DMS114 treated with DMSO at 0.1 percent for 48 hours (cell line): ENCODE measurements at regions not wholly inside any gene's neighbourhood (a gene's known extent, or its start where the extent isn't known, plus 50 kb on each side); places are given as distances from the start of the nearest gene placed in this dataset.

ENCODE experiments used
- DNase-seq: peaks from one replicate; lab custom pipeline; 2025; ENCODE audit not compliant: unreplicated experiment; lab: John Stamatoyannopoulos, UW

GRCh38 chr10:59557052-59557451 is 152.6 kb downstream of the SLC16A9 start:
- DNase-seq, result no peak

GRCh38 chr10:59553162-59553900 is 156.3 kb downstream of the SLC16A9 start:
- DNase-seq, result no peak

- DNase-seq, result no peak
Observed at GRCh38 chr10:59550061-59550460, 159.6 kb downstream of the SLC16A9 start.

GRCh38 chr10:59538623-59539022 is 171.0 kb downstream of the SLC16A9 start:
- DNase-seq, result no peak

GRCh38 chr10:59537501-59537900 is 172.1 kb downstream of the SLC16A9 start:
- no peak for DNase-seq

- no peak for DNase-seq
Observed at GRCh38 chr10:59536167-59537014, 173.3 kb downstream of the SLC16A9 start.

GRCh38 chr10:59524348-59524747 is 162.0 kb upstream of the FAM13C start:
- DNase-seq, result no peak

GRCh38 chr10:59523851-59524250 is 161.5 kb upstream of the FAM13C start:
- DNase-seq, result no peak

GRCh38 chr10:59517996-59518395 is 155.6 kb upstream of the FAM13C start:
- DNase-seq, result no peak

GRCh38 chr10:59517341-59517899 is 155.1 kb upstream of the FAM13C start:
- no peak for DNase-seq

GRCh38 chr10:59513558-59513957 is 151.2 kb upstream of the FAM13C start:
- DNase-seq, result no peak

GRCh38 chr10:59512951-59513350 is 150.6 kb upstream of the FAM13C start:
- DNase-seq, result no peak

GRCh38 chr10:59508956-59509355 is 146.6 kb upstream of the FAM13C start:
- DNase-seq, result no peak

GRCh38 chr10:59508296-59508695 is 145.9 kb upstream of the FAM13C start:
- no peak for DNase-seq

- DNase-seq, result no peak
Observed at GRCh38 chr10:59505926-59506325, 143.6 kb upstream of the FAM13C start.

GRCh38 chr10:59499460-59499859 is 137.1 kb upstream of the FAM13C start:
- no peak for DNase-seq

GRCh38 chr10:59493017-59493416 is 130.7 kb upstream of the FAM13C start:
- no peak for DNase-seq

GRCh38 chr10:59479426-59479825 is 117.1 kb upstream of the FAM13C start:
- no peak for DNase-seq

GRCh38 chr10:59470570-59470969 is 108.2 kb upstream of the FAM13C start:
- DNase-seq, result no peak

- DNase-seq, result no peak
Observed at GRCh38 chr10:59465088-59465487, 102.7 kb upstream of the FAM13C start.

- DNase-seq, result no peak
Observed at GRCh38 chr10:59464483-59464882, 102.1 kb upstream of the FAM13C start.

GRCh38 chr10:59463909-59464308 is 101.6 kb upstream of the FAM13C start:
- no peak for DNase-seq
